ENCODE measurements at regions not wholly inside any gene's neighbourhood (a gene's known extent, or its start where the extent isn't known, plus 50 kb on each side); places are given as distances from the start of the nearest gene placed in this dataset.

GRCh38 chr6:90859056-90859455 is 272.2 kb upstream of the MAP3K7 start:
- TF ChIP-seq CTCF (IDR thresholded peaks at IDR 0.05; ENCODE audit: borderline replicate concordance, insufficient read depth, low read depth, low read length), result no peak

GRCh38 chr6:90849686-90850085 is 262.8 kb upstream of the MAP3K7 start:
- no peak for TF ChIP-seq CTCF (IDR thresholded peaks at IDR 0.05; ENCODE audit: borderline replicate concordance, insufficient read depth, low read depth, low read length)
- H3K4me3 ChIP-seq (ENCODE audit: low read depth, low read length), result no peak overlapping the region

More at GRCh38 chr6:90859056-90859455, 272.2 kb upstream of the MAP3K7 start:
- H3K4me3 ChIP-seq (ENCODE audit: low read depth, low read length), result no peak overlapping the region

GRCh38 chr6:90846824-90847223 is 260.0 kb upstream of the MAP3K7 start:
- H3K4me3 ChIP-seq (ENCODE audit: low read depth, low read length), result no peak overlapping the region
- no peak for TF ChIP-seq CTCF (IDR thresholded peaks at IDR 0.05; ENCODE audit: borderline replicate concordance, insufficient read depth, low read depth, low read length)

GRCh38 chr6:90835596-90836212 is 248.8 kb upstream of the MAP3K7 start:
- H3K4me3 ChIP-seq (ENCODE audit: low read depth, low read length), result no peak overlapping the region
- no peak for TF ChIP-seq CTCF (IDR thresholded peaks at IDR 0.05; ENCODE audit: borderline replicate concordance, insufficient read depth, low read depth, low read length)

- no peak overlapping the region for H3K4me3 ChIP-seq (ENCODE audit: low read depth, low read length)
- TF ChIP-seq CTCF (IDR thresholded peaks at IDR 0.05; ENCODE audit: borderline replicate concordance, insufficient read depth, low read depth, low read length), result no peak
Measured at GRCh38 chr6:90829311-90829710, 242.4 kb upstream of the MAP3K7 start.

GRCh38 chr6:90820436-90820835 is 233.6 kb upstream of the MAP3K7 start:
- TF ChIP-seq CTCF (IDR thresholded peaks at IDR 0.05; ENCODE audit: borderline replicate concordance, insufficient read depth, low read depth, low read length), result no peak
- H3K4me3 ChIP-seq (ENCODE audit: low read depth, low read length), result no peak overlapping the region

GRCh38 chr6:90819483-90819882 is 232.6 kb upstream of the MAP3K7 start:
- TF ChIP-seq CTCF (IDR thresholded peaks at IDR 0.05; ENCODE audit: borderline replicate concordance, insufficient read depth, low read depth, low read length), result no peak

More at GRCh38 chr6:90819483-90819882, 232.6 kb upstream of the MAP3K7 start:
- H3K4me3 ChIP-seq (ENCODE audit: low read depth, low read length), result no peak overlapping the region

Data from GM12875 (cell line).